GM21529 (cell line): ENCODE measurements at regions not wholly inside any gene's neighbourhood (a gene's known extent, or its start where the extent isn't known, plus 50 kb on each side); places are given as distances from the start of the nearest gene placed in this dataset.
A peak's percentile ranks its signal among the peaks of the same experiment; 100 is the strongest.
"Not testable (repeated sequence)": the region's sequence is repeated elsewhere in the genome, so short reads cannot be mapped to it uniquely, and the experiment has no call there.

Source experiments
- ATAC-seq: cut with Tn5 transposase; IDR thresholded peaks from one replicate; pipeline ENCODE4 v1.9.1; 2021; ENCODE audit not compliant: unreplicated experiment

GRCh38 chr15:77910030-77910911, 167.2 kb downstream of the TBC1D2B start:
- not testable (repeated sequence) for ATAC-seq

DNA sequence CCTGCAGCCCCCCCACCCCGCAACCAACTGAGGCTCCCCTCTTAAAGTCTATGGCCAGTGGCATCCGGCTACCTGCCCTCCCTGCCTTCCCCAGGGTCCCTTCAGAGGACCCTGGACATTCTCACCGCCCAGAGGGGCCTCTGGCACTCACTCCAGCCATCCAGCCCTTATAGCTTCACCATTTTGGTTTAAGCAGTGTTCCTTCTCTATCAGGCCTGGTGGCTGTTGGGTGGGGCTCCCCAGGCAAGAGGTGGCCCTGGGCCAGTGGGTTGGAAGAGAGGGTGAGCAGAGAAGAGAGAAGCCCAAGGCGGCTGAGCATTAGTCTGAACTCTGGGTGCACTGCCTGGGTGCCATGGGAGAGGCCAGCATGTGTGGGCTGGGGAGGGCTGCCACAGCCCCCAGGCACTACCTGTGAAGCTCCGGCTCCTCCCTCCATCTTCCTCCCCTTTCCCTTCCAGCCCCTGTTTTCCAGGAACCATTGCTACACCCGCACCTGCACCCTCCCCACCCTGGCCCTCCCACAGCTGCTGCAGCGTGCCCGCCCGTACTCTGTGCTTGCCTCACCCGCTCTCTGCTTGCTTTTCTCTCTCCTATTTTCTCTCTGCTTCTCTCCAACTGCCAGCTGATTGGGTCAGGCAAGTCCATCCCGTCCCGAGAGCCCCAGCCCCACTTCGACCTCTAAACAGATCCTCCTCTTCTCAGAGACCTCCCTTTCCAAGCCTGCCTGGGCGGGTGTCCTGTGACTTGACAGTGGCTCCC, 168.2 kb downstream of the TBC1D2B start:
- no peak for ATAC-seq

GRCh38 chr15:77908752-77909111, 168.8 kb downstream of the TBC1D2B start:
- not testable (repeated sequence) for ATAC-seq

- no peak for ATAC-seq
These were observed 169.4 kb downstream of the TBC1D2B start for GRCh38 chr15:77907824-77908751.

DNA sequence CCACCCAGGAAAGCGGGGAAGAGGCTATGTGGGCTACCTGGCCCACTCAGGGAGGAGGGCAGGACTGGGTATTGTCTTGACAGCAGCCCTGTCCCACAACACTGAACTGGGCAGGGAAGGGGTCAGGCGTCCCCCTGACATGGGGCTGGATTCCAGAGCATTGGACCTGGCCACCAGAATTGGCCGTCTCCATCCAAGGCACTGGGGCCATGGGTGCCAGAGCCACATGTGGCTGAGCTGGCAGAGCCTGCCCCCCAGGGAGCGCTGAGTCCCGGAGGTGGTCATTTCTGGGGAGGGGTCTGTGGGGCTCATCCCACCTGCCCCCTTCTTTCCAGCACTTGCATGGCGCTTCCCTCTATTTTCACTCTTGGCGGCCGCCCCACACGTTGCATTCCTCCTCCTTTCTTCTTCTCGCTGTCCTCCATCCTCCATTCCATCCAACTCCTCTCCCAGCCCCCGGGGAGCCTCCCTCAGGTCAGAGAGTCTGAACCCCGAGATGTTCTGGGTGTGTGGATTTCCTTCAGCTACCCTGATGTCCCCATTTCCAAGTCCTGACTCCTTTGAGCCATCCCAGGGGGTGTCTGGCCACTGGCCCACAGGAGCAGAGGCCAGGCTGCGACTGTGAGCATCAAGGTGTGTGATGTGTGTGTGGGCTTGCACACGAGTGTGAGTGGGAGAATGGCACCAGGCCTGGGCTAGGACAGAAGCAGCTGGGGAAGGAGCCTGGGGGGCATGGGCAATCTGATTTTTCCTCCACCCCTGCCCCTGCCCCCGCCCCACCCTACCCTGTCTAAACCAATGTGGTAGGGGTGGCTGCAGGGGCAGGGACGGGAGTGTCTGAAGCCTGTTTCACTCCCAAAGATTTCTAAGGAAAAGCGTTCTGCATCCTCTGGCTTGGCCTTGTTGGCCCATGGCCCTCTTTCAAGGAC, 171.2 kb downstream of the TBC1D2B start:
- not testable (repeated sequence) for ATAC-seq

DNA sequence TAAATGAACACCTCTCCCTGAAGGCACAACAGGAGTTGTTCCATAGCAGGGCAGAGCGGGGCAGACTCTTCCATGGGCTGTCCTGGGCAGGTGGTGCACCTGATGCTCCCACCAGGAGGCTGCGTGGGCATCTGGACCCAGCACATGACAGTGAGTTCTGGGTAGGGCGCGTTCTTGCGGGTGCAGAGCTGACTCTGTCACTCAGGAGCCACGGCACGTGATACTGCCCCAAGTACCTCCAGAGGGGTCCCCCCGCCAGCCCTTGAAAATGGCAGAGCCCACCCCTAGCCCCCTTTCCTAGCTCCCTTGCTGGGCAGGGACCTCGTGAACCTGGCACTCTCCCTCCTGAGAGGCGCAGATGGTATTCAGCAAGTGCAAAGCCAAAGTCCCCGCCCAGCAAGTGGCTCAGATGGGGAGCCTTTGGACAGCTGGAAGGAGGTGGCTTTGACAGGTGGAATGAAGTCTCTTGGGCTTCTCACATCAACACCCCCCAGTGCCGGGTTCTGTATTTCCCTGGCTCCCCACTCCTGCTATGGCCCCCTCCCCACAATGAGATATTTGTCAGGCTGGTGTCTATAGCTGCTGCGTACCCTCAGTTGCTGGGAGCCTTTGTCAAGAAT, 172.1 kb downstream of the TBC1D2B start:
- no peak for ATAC-seq

DNA sequence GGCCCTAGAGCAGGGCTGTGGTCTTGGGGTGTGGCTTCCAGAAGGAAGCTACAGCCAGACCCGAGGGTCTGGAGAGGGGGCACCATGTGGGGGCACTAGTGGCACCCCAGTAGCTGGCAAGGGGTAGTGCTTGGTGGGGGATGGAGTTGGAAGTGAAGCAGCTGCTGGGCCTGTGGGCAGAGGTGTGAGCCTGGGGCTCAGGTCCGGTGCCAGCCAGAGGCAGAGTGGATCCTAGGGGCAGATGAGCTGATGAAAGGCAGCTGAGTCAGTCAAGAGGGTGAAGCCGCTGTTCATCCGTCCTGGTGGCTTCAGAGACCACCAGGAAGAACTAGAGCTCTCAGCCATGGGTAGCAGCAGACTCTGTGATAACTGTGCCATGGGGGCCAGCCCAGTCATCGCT, 172.6 kb downstream of the TBC1D2B start:
- no peak for ATAC-seq

DNA sequence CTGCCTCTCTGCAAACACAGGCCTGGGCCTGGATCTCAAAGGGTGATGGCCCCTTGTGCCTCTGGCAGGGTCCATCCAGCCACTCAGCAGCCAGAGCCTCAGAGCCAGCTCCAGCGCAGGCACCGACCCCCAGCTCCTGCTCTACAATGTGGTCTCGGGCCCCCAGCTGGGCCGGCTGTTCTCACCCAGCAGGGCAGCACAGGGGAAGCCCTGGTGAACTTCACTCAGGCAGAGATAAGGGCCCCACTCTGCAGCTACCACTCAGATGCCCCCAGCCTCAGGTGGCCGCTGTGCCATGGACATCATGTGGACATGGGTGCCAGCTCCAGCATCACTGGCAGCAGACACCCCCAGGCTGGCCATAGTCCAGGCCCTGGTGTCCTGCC, 173.1 kb downstream of the TBC1D2B start:
- no peak for ATAC-seq

GRCh38 chr15:77903761-77904435, 173.6 kb downstream of the TBC1D2B start:
- ATAC-seq = not testable (repeated sequence)

GRCh38 chr15:77902921-77903760, 174.4 kb downstream of the TBC1D2B start:
- ATAC-seq = not testable (repeated sequence)

GRCh38 chr15:77901921-77902750, 175.4 kb downstream of the TBC1D2B start:
- no peak for ATAC-seq

DNA sequence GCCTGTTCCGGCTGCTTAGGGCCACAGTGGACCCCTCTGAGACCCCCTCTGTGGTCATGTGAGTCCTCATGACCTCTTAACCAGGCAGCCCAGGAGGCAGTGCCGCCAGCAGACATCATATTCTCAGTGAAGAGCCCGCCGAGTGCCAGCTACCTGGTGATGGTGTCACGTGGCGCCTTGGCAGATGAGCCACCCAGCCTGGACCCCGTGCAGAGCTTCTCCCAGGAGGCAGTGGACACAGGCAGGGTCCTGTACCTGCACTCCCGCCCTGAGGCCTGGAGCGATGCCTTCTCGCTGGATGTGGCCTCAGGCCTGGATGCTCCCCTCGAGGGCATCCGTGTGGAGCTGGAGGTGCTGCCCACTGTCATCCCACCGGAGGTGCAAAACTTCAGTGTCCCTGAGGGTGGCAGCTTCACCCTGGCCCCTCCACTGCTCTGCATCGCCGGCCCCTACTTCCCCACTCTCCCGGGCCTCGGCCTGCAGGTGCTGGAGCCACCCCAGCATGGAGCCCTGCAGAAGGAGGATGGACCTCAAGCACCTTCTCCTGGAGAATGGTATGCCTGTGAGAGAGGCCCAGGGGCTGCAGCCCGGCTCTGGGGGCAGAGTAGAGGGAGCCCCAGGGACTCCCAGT, 176.1 kb downstream of the TBC1D2B start:
- no peak for ATAC-seq

- peak; percentile 61 for ATAC-seq
These were observed 177.1 kb downstream of the TBC1D2B start for GRCh38 chr15:77900331-77900963.

DNA sequence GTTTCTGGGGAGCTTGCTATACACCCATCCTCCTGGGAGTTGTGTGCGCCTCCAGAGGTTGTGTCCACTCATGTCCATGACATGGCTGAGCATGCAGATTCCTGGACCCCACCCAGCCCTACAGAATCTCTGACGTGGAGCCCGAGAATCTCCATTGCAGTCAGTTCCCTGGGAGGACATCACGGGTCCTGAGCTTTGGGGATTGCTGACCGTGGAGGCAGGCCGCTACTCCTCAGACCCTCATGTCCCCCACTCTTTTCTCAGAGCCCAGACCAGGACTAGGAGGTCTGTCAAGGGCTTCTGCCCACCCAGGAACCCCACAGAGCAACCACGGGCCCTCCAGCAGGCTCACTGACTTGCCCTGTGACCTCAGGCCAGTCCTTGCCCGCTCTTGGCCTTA, 177.7 kb downstream of the TBC1D2B start:
- ATAC-seq = not testable (repeated sequence)

- ATAC-seq = no peak
These were observed 178.4 kb downstream of the TBC1D2B start for GRCh38 chr15:77898811-77899730.
